Lower lobe of right lung (tissue), 2 donors: ENCODE measurements at regions not wholly inside any gene's neighbourhood (a gene's known extent, or its start where the extent isn't known, plus 50 kb on each side); places are given as distances from the start of the nearest gene placed in this dataset.

ENCODE experiments used
- ATAC-seq, 2 donors: fragments of 200-7000 bp; cut with Tn5 transposase; one replicate each; pipeline ENCODE4 v1.9.1; 2020 to 2022; ENCODE audit warnings: mild to moderate bottlenecking in 2 of 2, moderate library complexity in 2 of 2
- DNase-seq: peaks from one replicate; pipeline ENCODE4 v3.0.0-alpha.2; 2020
- H3K27ac ChIP-seq: fragments of 200-600 bp; one replicate; pipeline ENCODE4 v1.8.0; 2022
- H3K27me3 ChIP-seq: fragments of 200-600 bp; one replicate; pipeline ENCODE4 v1.8.0; 2022; ENCODE audit warnings: low read depth
- H3K36me3 ChIP-seq: fragments of 200-600 bp; one replicate; pipeline ENCODE4 v1.8.0; 2022; ENCODE audit warnings: mild to moderate bottlenecking
- H3K4me1 ChIP-seq: fragments of 200-600 bp; one replicate; pipeline ENCODE4 v1.8.0; 2022
- H3K4me3 ChIP-seq: fragments of 200-600 bp; one replicate; pipeline ENCODE4 v1.8.0; 2022; ENCODE audit warnings: mild to moderate bottlenecking
- H3K9me3 ChIP-seq: fragments of 200-600 bp; one replicate; pipeline ENCODE4 v1.8.0; 2022
- CTCF ChIP-seq: fragments of 200-600 bp; IDR thresholded peaks from one replicate; pipeline ENCODE4 v1.8.0; 2022; ENCODE audit warnings: antibody characterized with exemption, mild to moderate bottlenecking
- intact Hi-C: fragments of 100-400 bp; cut with DNase I; formaldehyde crosslinking; loops from one replicate; pipeline ENCODE4 v1.11.0; 2022
- donor health status: DM: no; HTN: yes; CAD: no; lungs with severe emphysema.

DNA sequence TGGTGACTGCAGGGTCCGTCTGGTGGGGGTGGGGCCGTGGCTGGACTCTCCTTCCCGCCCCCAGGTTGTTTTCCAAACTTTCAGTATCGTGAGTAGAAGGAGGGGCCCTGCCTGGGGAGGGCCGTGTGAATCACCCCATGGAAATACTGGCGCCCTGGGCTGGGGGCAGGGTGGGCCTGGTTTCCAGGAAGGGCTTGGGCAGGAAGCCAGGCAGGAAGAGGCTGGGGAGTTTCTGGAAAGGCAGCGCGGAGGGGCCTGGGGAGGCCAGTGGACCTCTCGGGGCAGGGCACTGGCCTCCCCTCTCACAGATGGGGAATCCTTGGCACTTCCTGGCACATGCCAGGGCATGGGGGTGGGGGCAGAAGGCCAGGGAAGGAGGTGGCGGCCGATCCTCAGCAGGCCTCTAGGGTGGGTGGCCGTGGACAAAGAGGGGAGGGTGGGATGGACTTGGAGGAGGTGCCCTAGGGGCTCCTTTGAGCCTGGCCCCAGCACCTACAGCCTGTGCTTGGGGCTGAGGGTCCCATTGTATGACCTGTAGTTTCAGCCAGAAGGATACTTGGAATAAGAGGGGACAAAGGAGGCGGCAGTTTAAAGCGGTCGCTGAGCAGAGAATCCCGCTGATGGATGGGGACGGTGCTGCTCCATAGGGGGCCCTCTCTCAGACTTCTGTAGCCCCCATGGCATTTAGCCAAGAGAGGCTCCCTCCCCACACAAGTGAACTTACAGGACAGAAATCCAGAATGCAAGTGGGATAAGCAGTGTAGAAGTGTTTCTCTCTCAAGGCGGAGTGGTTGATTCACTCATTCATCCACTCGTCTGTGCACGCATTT lies 56.5 kb upstream of the GATA2 start:
- Histone ChIP-seq H3K36me3 (no peaks in the 10 kb centered on the region), H3K9me3 (no peaks in the 10 kb centered on the region), H3K4me1 (peaks cover 26% of the 10 kb centered on the region), H3K27me3 (peaks cover 4% of the 10 kb centered on the region), H3K4me3 (no peak overlapping the region), H3K27ac (peak overlapping the region; percentile 69)
- ATAC-seq (peak; percentile 75 to 78), DNase-seq (peak; percentile 66)
- intact Hi-C loops = no loop called here
- no peak for TF ChIP-seq CTCF

GRCh38 chr3:128548426-128549282 lies 55.7 kb upstream of the GATA2 start:
- no peak for TF ChIP-seq CTCF
- DNase-seq (no peak), ATAC-seq (peak; percentile 23 to 34)
- intact Hi-C loops = no loop called here
- peak overlapping the region; percentile 69 for H3K27ac ChIP-seq
- H3K4me3 ChIP-seq = no peak overlapping the region
- peaks cover 23% of the 10 kb centered on the region for H3K4me1 ChIP-seq
- no peaks in the 10 kb centered on the region for H3K36me3 ChIP-seq
- H3K27me3 ChIP-seq = no peaks in the 10 kb centered on the region
- no peaks in the 10 kb centered on the region for H3K9me3 ChIP-seq

GRCh38 chr3:128548021-128548420 lies 55.0 kb upstream of the GATA2 start:
- Histone ChIP-seq H3K4me3 (no peak overlapping the region), H3K27me3 (no peaks in the 10 kb centered on the region), H3K4me1 (peaks cover 23% of the 10 kb centered on the region), H3K36me3 (no peaks in the 10 kb centered on the region), H3K9me3 (no peaks in the 10 kb centered on the region), H3K27ac (peak overlapping the region; percentile 69)
- no peak for TF ChIP-seq CTCF
- intact Hi-C loops = no loop called here
- ATAC-seq (no peak), DNase-seq (no peak)

DNA sequence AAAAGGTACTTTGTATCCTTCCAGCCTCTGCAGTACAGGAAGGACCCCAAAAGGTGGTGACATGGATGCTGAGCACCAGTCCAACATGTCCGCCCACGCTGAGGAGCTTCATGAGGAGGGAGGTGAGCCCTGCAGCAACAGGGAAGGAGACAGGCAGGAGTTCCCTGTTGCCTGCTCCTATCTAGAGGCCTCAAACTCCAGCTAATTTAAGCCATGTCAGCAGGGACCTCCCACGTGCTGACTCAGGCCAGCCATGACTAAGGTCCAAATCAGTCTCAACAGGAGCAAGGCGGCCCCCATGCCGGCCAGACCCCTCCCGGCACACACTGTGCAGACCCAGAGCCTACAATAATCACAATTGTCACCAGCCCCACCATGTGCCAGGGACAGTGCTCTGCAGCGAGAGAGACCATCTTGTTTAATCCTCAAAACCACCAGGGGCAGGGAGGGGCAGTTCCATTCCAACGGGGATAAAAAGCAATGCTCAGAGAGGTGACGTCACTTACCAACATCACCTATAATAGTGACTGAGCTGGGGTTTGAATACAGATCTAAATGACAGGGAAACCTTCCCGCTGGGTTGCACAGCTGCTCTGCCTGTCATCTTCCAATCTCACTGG lies 54.5 kb upstream of the GATA2 start:
- Histone ChIP-seq H3K9me3 (no peaks in the 10 kb centered on the region), H3K36me3 (no peaks in the 10 kb centered on the region), H3K4me3 (no peak overlapping the region), H3K4me1 (peaks cover 23% of the 10 kb centered on the region), H3K27ac (no peak overlapping the region), H3K27me3 (peaks cover 1% of the 10 kb centered on the region)
- ATAC-seq (no peak), DNase-seq (no peak)
- intact Hi-C loops = no loop called here
- no peak for TF ChIP-seq CTCF

- no peak for DNase-seq
- Histone ChIP-seq H3K4me1 (peaks cover 23% of the 10 kb centered on the region), H3K36me3 (no peaks in the 10 kb centered on the region), H3K9me3 (no peaks in the 10 kb centered on the region), H3K27me3 (peaks cover 4% of the 10 kb centered on the region), H3K27ac (no peak overlapping the region), H3K4me3 (no peak overlapping the region)
- intact Hi-C loops = no loop called here
- TF ChIP-seq CTCF = no peak
- ATAC-seq = no peak
These were observed 53.6 kb upstream of the GATA2 start for GRCh38 chr3:128546646-128547045.
